Endothelial cell of umbilical vein (primary cell): ENCODE measurements at regions not wholly inside any gene's neighbourhood (a gene's known extent, or its start where the extent isn't known, plus 50 kb on each side); places are given as distances from the start of the nearest gene placed in this dataset.

Source experiments
- JUN ChIP-seq: IDR thresholded peaks from 2 replicates; pipeline ENCODE4 v1.6.1; 2011; ENCODE audit warnings: borderline replicate concordance, low read depth; ENCODE audit not compliant: insufficient read length, insufficient read depth
- TF ChIP-seq, protein P1 (sequence below), 2 donors: IDR thresholded peaks; 1 replicate in 1 of 2; 2 replicates in 1 of 2; pipeline ENCODE4 v1.5.1; 2011; ENCODE audit warnings: low read length in 2 of 2, mild to moderate bottlenecking in 2 of 2, moderate library complexity in 2 of 2, control low read depth in 1 of 2, inconsistent platforms in 1 of 2, low read depth in 1 of 2; ENCODE audit not compliant: insufficient read depth in 1 of 2; ENCODE audit errors: extremely low read depth in 1 of 2

DNA sequence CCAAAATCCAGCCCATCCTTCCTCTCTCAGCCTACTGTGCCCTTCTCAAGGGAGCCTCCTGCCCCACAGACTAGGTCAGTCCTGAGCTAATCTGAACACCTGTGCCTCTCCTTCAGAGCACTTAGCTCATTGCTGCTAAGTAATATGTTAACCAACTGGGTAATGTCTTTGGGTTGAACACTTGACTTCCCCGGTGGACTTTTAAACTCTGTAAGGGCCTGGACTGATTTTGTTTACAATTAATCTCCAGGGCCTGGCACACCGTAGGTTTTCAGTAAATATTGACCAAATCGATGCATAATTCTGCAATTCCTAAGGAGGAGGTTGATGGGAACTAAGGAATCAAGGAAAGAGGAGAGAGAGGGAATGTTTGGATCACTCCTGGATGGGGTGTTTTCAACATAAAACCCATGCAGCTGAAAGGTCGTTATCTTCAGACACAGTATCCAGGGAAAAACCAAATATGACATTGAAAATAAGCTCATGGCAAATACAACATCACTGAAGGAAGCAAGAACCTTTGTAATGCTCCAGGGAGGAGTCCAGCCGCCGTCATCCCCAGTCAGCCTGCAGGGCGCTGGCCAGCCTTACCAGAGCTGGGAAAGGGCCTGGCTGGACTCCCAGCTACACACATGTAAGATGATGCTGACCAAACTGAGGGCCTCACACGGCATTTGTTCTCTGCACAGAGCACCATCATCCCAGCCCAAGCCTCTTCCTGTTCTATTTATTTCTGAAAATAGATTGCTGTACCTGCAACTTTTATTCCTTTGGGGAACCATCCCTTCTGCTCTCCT lies 166.3 kb downstream of the C5orf15 start:
- TF ChIP-seq, protein P1, sequence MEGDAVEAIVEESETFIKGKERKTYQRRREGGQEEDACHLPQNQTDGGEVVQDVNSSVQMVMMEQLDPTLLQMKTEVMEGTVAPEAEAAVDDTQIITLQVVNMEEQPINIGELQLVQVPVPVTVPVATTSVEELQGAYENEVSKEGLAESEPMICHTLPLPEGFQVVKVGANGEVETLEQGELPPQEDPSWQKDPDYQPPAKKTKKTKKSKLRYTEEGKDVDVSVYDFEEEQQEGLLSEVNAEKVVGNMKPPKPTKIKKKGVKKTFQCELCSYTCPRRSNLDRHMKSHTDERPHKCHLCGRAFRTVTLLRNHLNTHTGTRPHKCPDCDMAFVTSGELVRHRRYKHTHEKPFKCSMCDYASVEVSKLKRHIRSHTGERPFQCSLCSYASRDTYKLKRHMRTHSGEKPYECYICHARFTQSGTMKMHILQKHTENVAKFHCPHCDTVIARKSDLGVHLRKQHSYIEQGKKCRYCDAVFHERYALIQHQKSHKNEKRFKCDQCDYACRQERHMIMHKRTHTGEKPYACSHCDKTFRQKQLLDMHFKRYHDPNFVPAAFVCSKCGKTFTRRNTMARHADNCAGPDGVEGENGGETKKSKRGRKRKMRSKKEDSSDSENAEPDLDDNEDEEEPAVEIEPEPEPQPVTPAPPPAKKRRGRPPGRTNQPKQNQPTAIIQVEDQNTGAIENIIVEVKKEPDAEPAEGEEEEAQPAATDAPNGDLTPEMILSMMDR (IDR thresholded peaks at IDR 0.05; ENCODE audit: extremely low read depth in 1 of 2, insufficient read depth in 1 of 2, low read depth in 1 of 2, low read length in 2 of 2): no peak
- no peak for TF ChIP-seq JUN
